Panc1 (cell line): ENCODE measurements at regions not wholly inside any gene's neighbourhood (a gene's known extent, or its start where the extent isn't known, plus 50 kb on each side); places are given as distances from the start of the nearest gene placed in this dataset.

Source experiments
- ATAC-seq: fragments of 200-7000 bp; cut with Tn5 transposase; 2 replicates; pipeline ENCODE4 v1.9.1; 2020; ENCODE audit warnings: mild to moderate bottlenecking, moderate library complexity
- BruUV-seq: library from RNA; stranded (reverse); fragments of 400-500 nt; replicated peaks from 2 replicates; lab custom pipeline; 2021; lab: Mats Ljungman, UMichigan
- CTCF ChIA-PET: fragments of 300-600 bp; sonication (Branson Sonifier 250); formaldehyde crosslinking; loops from one replicate; lab custom pipeline; 2022; ENCODE audit warnings: antibody characterized with exemption; lab: Charles Lee
- POLR2A ChIA-PET: fragments of 300-600 bp; sonication (Branson Sonifier 250); formaldehyde crosslinking; loops from one replicate; lab custom pipeline; 2022; ENCODE audit warnings: antibody characterized with exemption; lab: Charles Lee
- DNase-seq: peaks from one replicate; pipeline ENCODE4 v3.0.0-alpha.2; 2010; ENCODE audit warnings: low read depth, low spot score
- H3K27ac ChIP-seq: 2 replicates; pipeline ENCODE4 v1.5.1; 2011; ENCODE audit warnings: mild to moderate bottlenecking, low read length, inconsistent platforms
- H3K27me3 ChIP-seq: fragments of 200-500 bp; sonication (Bioruptor generic); 2 replicates; pipeline ENCODE4 v1.6.0; 2014; ENCODE audit warnings: low read length, inconsistent platforms; ENCODE audit not compliant: control insufficient read depth, insufficient read depth
- H3K36me3 ChIP-seq: fragments of 200-500 bp; sonication (Bioruptor generic); 2 replicates; pipeline ENCODE4 v1.5.1; 2014; ENCODE audit warnings: inconsistent platforms, mild to moderate bottlenecking, low read length, moderate library complexity; ENCODE audit not compliant: control insufficient read depth, insufficient read depth
- H3K4me1 ChIP-seq: 2 replicates; pipeline ENCODE4 v1.5.1; 2011; ENCODE audit warnings: inconsistent platforms, mild to moderate bottlenecking, low read length, moderate library complexity; ENCODE audit not compliant: control insufficient read depth, insufficient read depth
- H3K4me3 ChIP-seq, 2 experiments: 2 replicates each; pipeline ENCODE4 v1.5.1; 2011 to 2012; ENCODE audit warnings: low read depth in 2 of 2, low read length in 2 of 2, mild to moderate bottlenecking in 2 of 2, inconsistent platforms in 1 of 2, moderate library complexity in 1 of 2
- H3K9me3 ChIP-seq: fragments of 200-500 bp; sonication (Bioruptor generic); 2 replicates; pipeline ENCODE4 v1.5.1; 2014; ENCODE audit warnings: low read depth, mild to moderate bottlenecking, inconsistent platforms, low read length, moderate library complexity; ENCODE audit not compliant: control insufficient read depth, insufficient read depth
- POLR2AphosphoS5 ChIP-seq: IDR thresholded peaks from 2 replicates; pipeline ENCODE4 v1.6.1; 2012; ENCODE audit warnings: mild to moderate bottlenecking, low read depth, low read length, moderate library complexity
- SIN3A ChIP-seq: IDR thresholded peaks from 2 replicates; pipeline ENCODE4 v1.6.1; 2012; ENCODE audit warnings: low read depth, mild to moderate bottlenecking, low read length, moderate library complexity, borderline replicate concordance; ENCODE audit not compliant: insufficient read depth
- TCF7L2 ChIP-seq: IDR thresholded peaks from 2 replicates; pipeline ENCODE4 v1.6.1; 2011; ENCODE audit warnings: mild to moderate bottlenecking, low read depth, low read length, inconsistent platforms
- in situ Hi-C: cut with HindIII; loops from 2 replicates; pipeline ENCODE4 v1.10.0; 2016; ENCODE audit warnings: low sequenced_read_pairs, low pct_unique_long_range_greater_than_20kb
- intact Hi-C: fragments of 100-400 bp; cut with micrococcal nuclease; formaldehyde crosslinking; loops from one replicate; pipeline ENCODE4 v1.10.0; 2022; ENCODE audit not compliant: unreplicated experiment
- TF ChIP-seq, protein P1 (sequence below), 2 experiments: IDR thresholded peaks; 2 replicates each; pipeline ENCODE4 v1.6.1; 2011 to 2012; ENCODE audit warnings: low read depth in 2 of 2, control low read depth in 1 of 2, low read length in 1 of 2, mild to moderate bottlenecking in 1 of 2, moderate library complexity in 1 of 2; ENCODE audit not compliant: insufficient read depth in 1 of 2
- TF ChIP-seq, protein P2 (sequence below): fragments of 450-650 bp; IDR thresholded peaks from 2 replicates; pipeline ENCODE4 v1.5.1; 2017; ENCODE audit warnings: mild to moderate bottlenecking

DNA sequence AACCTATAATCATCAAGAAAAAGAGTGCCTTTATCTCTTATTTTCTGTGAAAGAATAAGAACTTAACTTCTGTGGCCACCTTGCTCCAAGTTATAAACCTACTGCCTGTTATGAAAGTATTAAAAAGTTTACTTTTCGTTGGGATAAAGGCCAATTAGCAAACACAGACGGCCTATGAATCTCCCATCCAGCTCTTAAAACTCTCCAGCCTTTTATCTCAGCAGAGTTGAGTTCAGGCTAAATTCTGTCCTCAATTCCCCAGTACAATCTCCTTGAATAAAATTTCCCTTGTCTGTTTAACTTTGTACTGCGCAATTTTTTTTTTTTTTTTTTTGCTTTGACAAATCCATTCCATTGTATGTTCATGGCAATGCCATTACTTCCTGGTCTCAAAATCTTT lies 1058.4 kb downstream of the SLITRK5 start:
- ChIA-PET POLR2A (no interaction called here), CTCF (no interaction called here)
- no peak for ATAC-seq
- TF ChIP-seq TCF7L2 = no peak
- TF ChIP-seq, protein P1, sequence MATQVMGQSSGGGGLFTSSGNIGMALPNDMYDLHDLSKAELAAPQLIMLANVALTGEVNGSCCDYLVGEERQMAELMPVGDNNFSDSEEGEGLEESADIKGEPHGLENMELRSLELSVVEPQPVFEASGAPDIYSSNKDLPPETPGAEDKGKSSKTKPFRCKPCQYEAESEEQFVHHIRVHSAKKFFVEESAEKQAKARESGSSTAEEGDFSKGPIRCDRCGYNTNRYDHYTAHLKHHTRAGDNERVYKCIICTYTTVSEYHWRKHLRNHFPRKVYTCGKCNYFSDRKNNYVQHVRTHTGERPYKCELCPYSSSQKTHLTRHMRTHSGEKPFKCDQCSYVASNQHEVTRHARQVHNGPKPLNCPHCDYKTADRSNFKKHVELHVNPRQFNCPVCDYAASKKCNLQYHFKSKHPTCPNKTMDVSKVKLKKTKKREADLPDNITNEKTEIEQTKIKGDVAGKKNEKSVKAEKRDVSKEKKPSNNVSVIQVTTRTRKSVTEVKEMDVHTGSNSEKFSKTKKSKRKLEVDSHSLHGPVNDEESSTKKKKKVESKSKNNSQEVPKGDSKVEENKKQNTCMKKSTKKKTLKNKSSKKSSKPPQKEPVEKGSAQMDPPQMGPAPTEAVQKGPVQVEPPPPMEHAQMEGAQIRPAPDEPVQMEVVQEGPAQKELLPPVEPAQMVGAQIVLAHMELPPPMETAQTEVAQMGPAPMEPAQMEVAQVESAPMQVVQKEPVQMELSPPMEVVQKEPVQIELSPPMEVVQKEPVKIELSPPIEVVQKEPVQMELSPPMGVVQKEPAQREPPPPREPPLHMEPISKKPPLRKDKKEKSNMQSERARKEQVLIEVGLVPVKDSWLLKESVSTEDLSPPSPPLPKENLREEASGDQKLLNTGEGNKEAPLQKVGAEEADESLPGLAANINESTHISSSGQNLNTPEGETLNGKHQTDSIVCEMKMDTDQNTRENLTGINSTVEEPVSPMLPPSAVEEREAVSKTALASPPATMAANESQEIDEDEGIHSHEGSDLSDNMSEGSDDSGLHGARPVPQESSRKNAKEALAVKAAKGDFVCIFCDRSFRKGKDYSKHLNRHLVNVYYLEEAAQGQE (IDR thresholded peaks at IDR 0.05; ENCODE audit: insufficient read depth in 1 of 2, low read depth in 2 of 2, low read length in 1 of 2) = no peak
- BruUV-seq = no TSS peak
- H3K4me3 ChIP-seq = no peak overlapping the region
- no peak overlapping the region for H3K27ac ChIP-seq
- DNase-seq = no peak
- H3K4me1 ChIP-seq = no peaks in the 10 kb centered on the region
- intact Hi-C loops = no loop called here
- in situ Hi-C loops = no loop called here
- no peaks in the 10 kb centered on the region for H3K27me3 ChIP-seq
- no peaks in the 10 kb centered on the region for H3K9me3 ChIP-seq
- H3K36me3 ChIP-seq = no peaks in the 10 kb centered on the region

DNA sequence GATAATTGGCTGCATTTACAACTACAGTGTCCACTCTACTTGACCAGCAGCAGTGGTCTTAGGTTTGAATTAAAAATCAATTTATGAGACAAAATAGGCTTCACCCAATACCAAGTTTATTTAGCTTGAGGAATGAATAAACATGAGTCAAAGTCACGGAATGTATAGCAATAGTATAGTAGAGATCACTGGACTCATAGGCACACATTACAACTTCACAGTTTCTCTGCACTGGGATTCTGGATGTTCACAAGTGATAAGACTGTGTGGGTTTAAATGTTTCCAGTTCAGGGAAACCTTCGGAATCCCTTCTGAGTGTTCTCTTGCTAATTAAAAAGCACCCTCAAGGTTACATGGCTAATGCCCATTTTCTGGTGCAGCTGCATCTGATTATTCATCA lies 1064.9 kb downstream of the SLITRK5 start:
- ChIA-PET CTCF (no interaction called here), POLR2A (no interaction called here)
- no TSS peak for BruUV-seq

More for the DNA sequence above, 1064.9 kb downstream of the SLITRK5 start:
- DNase-seq = peak; percentile 28
- Histone ChIP-seq H3K27ac (no peak overlapping the region), H3K4me1 (no peaks in the 10 kb centered on the region; the same call in 1 of the 2 replicates), H3K27me3 (no peaks in the 10 kb centered on the region), H3K36me3 (no peaks in the 10 kb centered on the region), H3K9me3 (no peaks in the 10 kb centered on the region), H3K4me3 (no peak overlapping the region)
- TF ChIP-seq TCF7L2 = no peak
- no peak for TF ChIP-seq SIN3A
- TF ChIP-seq, protein P2, sequence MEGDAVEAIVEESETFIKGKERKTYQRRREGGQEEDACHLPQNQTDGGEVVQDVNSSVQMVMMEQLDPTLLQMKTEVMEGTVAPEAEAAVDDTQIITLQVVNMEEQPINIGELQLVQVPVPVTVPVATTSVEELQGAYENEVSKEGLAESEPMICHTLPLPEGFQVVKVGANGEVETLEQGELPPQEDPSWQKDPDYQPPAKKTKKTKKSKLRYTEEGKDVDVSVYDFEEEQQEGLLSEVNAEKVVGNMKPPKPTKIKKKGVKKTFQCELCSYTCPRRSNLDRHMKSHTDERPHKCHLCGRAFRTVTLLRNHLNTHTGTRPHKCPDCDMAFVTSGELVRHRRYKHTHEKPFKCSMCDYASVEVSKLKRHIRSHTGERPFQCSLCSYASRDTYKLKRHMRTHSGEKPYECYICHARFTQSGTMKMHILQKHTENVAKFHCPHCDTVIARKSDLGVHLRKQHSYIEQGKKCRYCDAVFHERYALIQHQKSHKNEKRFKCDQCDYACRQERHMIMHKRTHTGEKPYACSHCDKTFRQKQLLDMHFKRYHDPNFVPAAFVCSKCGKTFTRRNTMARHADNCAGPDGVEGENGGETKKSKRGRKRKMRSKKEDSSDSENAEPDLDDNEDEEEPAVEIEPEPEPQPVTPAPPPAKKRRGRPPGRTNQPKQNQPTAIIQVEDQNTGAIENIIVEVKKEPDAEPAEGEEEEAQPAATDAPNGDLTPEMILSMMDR = no peak
- TF ChIP-seq POLR2AphosphoS5 = no peak
- TF ChIP-seq, protein P1 (IDR thresholded peaks at IDR 0.05; ENCODE audit: insufficient read depth in 1 of 2, low read depth in 2 of 2, low read length in 1 of 2) = no peak
- in situ Hi-C loops = no loop called here
- peak; percentile 63; the same call in 1 of the 2 replicates for ATAC-seq
- intact Hi-C loops = no loop called here
